ENCODE measurements at regions not wholly inside any gene's neighbourhood (a gene's known extent, or its start where the extent isn't known, plus 50 kb on each side); places are given as distances from the start of the nearest gene placed in this dataset.

GRCh38 chr2:16334366-16334765, 331.3 kb downstream of the CYRIA start:
- H3K36me3 Mint-ChIP-seq (ENCODE audit: insufficient read depth, unreplicated experiment) = no peaks in the 10 kb centered on the region
- peaks cover under 1% of the 10 kb centered on the region for H3K9me3 Mint-ChIP-seq (ENCODE audit: low read depth, unreplicated experiment)
- H3K27ac Mint-ChIP-seq (ENCODE audit: unreplicated experiment) = no peak overlapping the region
- CTCF ChIA-PET = no interaction called here
- H3K27me3 Mint-ChIP-seq (ENCODE audit: unreplicated experiment) = peaks cover 9% of the 10 kb centered on the region
- no peaks in the 10 kb centered on the region for H3K4me1 Mint-ChIP-seq (ENCODE audit: low read depth, unreplicated experiment)
- intact Hi-C loops (cut with micrococcal nuclease; ENCODE audit: unreplicated experiment) = no loop called here
- no peak for TF ChIP-seq CTCF (IDR thresholded peaks at IDR 0.05; ENCODE audit: unreplicated experiment)
- BruUV-seq (replicated peaks) = no TSS peak
- no peak for DNase-seq
- H3K4me3 Mint-ChIP-seq (ENCODE audit: low read depth, unreplicated experiment) = no peak overlapping the region

GRCh38 chr2:16333681-16334080, 332.0 kb downstream of the CYRIA start:
- no TSS peak for BruUV-seq (replicated peaks)
- no peak for DNase-seq
- Mint-ChIP-seq H3K36me3 (ENCODE audit: insufficient read depth, unreplicated experiment) (no peaks in the 10 kb centered on the region), H3K4me3 (ENCODE audit: low read depth, unreplicated experiment) (no peak overlapping the region), H3K27me3 (ENCODE audit: unreplicated experiment) (peaks cover 9% of the 10 kb centered on the region), H3K4me1 (ENCODE audit: low read depth, unreplicated experiment) (no peaks in the 10 kb centered on the region), H3K9me3 (ENCODE audit: low read depth, unreplicated experiment) (no peaks in the 10 kb centered on the region), H3K27ac (ENCODE audit: unreplicated experiment) (no peak overlapping the region)
- no peak for TF ChIP-seq CTCF (IDR thresholded peaks at IDR 0.05; ENCODE audit: unreplicated experiment)
- intact Hi-C loops (cut with micrococcal nuclease; ENCODE audit: unreplicated experiment) = no loop called here
- CTCF ChIA-PET = no interaction called here

GRCh38 chr2:16332681-16333557, 332.7 kb downstream of the CYRIA start:
- H3K4me3 Mint-ChIP-seq (ENCODE audit: low read depth, unreplicated experiment) = no peak overlapping the region
- H3K27ac Mint-ChIP-seq (ENCODE audit: unreplicated experiment) = no peak overlapping the region
- peaks cover 9% of the 10 kb centered on the region for H3K27me3 Mint-ChIP-seq (ENCODE audit: unreplicated experiment)
- no peak for TF ChIP-seq CTCF (IDR thresholded peaks at IDR 0.05; ENCODE audit: unreplicated experiment)
- no peaks in the 10 kb centered on the region for H3K9me3 Mint-ChIP-seq (ENCODE audit: low read depth, unreplicated experiment)
- H3K36me3 Mint-ChIP-seq (ENCODE audit: insufficient read depth, unreplicated experiment) = no peaks in the 10 kb centered on the region
- H3K4me1 Mint-ChIP-seq (ENCODE audit: low read depth, unreplicated experiment) = no peaks in the 10 kb centered on the region
- no TSS peak for BruUV-seq (replicated peaks)
- CTCF ChIA-PET = no interaction called here
- intact Hi-C loops (cut with micrococcal nuclease; ENCODE audit: unreplicated experiment) = no loop called here
- no peak for DNase-seq

- Mint-ChIP-seq H3K4me3 (ENCODE audit: low read depth, unreplicated experiment) (no peak overlapping the region), H3K27me3 (ENCODE audit: unreplicated experiment) (peaks cover 9% of the 10 kb centered on the region), H3K4me1 (ENCODE audit: low read depth, unreplicated experiment) (no peaks in the 10 kb centered on the region), H3K27ac (ENCODE audit: unreplicated experiment) (no peak overlapping the region), H3K9me3 (ENCODE audit: low read depth, unreplicated experiment) (no peaks in the 10 kb centered on the region), H3K36me3 (ENCODE audit: insufficient read depth, unreplicated experiment) (no peaks in the 10 kb centered on the region)
- DNase-seq = no peak
- no TSS peak for BruUV-seq (replicated peaks)
- intact Hi-C loops (cut with micrococcal nuclease; ENCODE audit: unreplicated experiment) = no loop called here
- TF ChIP-seq CTCF (IDR thresholded peaks at IDR 0.05; ENCODE audit: unreplicated experiment) = no peak
- CTCF ChIA-PET = no interaction called here
Measured at GRCh38 chr2:16331772-16332171, 333.9 kb downstream of the CYRIA start.

Measured in Calu3 (cell line).